ENCODE measurements at regions not wholly inside any gene's neighbourhood (a gene's known extent, or its start where the extent isn't known, plus 50 kb on each side); places are given as distances from the start of the nearest gene placed in this dataset.
"Not testable (repeated sequence)": the region's sequence is repeated elsewhere in the genome, so short reads cannot be mapped to it uniquely, and the experiment has no call there.

- no peak for DNase-seq (ENCODE audit: low spot score)
- Histone ChIP-seq H3K4me2 (ENCODE audit: low read length) (no peak overlapping the region), H3K4me3 (ENCODE audit: low read depth, low read length, poor library complexity, severe bottlenecking) (no peak overlapping the region), H4K20me1 (ENCODE audit: insufficient read depth, low read length) (no peaks in the 10 kb centered on the region), H3K9me2 (ENCODE audit: insufficient read depth, low read length) (no peaks in the 10 kb centered on the region), H3K27ac (ENCODE audit: low read depth, low read length, poor library complexity, severe bottlenecking) (no peak overlapping the region), H3K4me1 (ENCODE audit: insufficient read depth, low read length, poor library complexity, severe bottlenecking) (no peaks in the 10 kb centered on the region), H3K79me2 (ENCODE audit: insufficient read depth, low read depth, low read length) (no peaks in the 10 kb centered on the region), H3K36me3 (ENCODE audit: insufficient read depth, low read length) (no peaks in the 10 kb centered on the region), H2AFZ (ENCODE audit: low read length) (no peak overlapping the region), H3K9me3 (ENCODE audit: low read length) (no peaks in the 10 kb centered on the region)
- POLR2A ChIA-PET, result no interaction called here
- CTCF ChIA-PET (ENCODE audit: unreplicated experiment), result no interaction called here
- intact Hi-C loops (cut with micrococcal nuclease; ENCODE audit: unreplicated experiment), result no loop called here
- BruUV-seq (replicated peaks), result no TSS peak
- TF ChIP-seq CTCF (conservative IDR thresholded peaks at IDR 0.05; ENCODE audit: low read length) (no peak), EZH2phosphoT487 (IDR thresholded peaks at IDR 0.05; ENCODE audit: borderline replicate concordance, low read depth, low read length) (no peak)
These were observed 163.2 kb downstream of the IER5 start for GRCh38 chr1:181251713-181252075.

- DNase-seq (ENCODE audit: low spot score); H3K27ac ChIP-seq (ENCODE audit: low read depth, low read length, poor library complexity, severe bottlenecking); POLR2A ChIA-PET; intact Hi-C loops (cut with micrococcal nuclease; ENCODE audit: unreplicated experiment); H4K20me1 ChIP-seq (ENCODE audit: insufficient read depth, low read length); H3K4me3 ChIP-seq (ENCODE audit: low read depth, low read length, poor library complexity, severe bottlenecking); CTCF ChIA-PET (ENCODE audit: unreplicated experiment); H2AFZ ChIP-seq (ENCODE audit: low read length); H3K9me2 ChIP-seq (ENCODE audit: insufficient read depth, low read length); H3K79me2 ChIP-seq (ENCODE audit: insufficient read depth, low read depth, low read length); BruUV-seq (replicated peaks); H3K9me3 ChIP-seq (ENCODE audit: low read length); H3K4me1 ChIP-seq (ENCODE audit: insufficient read depth, low read length, poor library complexity, severe bottlenecking); H3K36me3 ChIP-seq (ENCODE audit: insufficient read depth, low read length); H3K4me2 ChIP-seq (ENCODE audit: low read length): not testable (repeated sequence)
These were observed 165.1 kb downstream of the IER5 start for GRCh38 chr1:181253601-181254000.

- BruUV-seq (replicated peaks), result no TSS peak
- POLR2A ChIA-PET, result no interaction called here
- no peaks in the 10 kb centered on the region for H3K9me3 ChIP-seq (ENCODE audit: low read length)
These were observed 166.9 kb downstream of the IER5 start for GRCh38 chr1:181255270-181255929.

More at GRCh38 chr1:181255270-181255929, 166.9 kb downstream of the IER5 start:
- Histone ChIP-seq H3K9me2 (ENCODE audit: insufficient read depth, low read length) (no peaks in the 10 kb centered on the region), H3K79me2 (ENCODE audit: insufficient read depth, low read depth, low read length) (no peaks in the 10 kb centered on the region), H2AFZ (ENCODE audit: low read length) (no peak overlapping the region), H3K4me2 (ENCODE audit: low read length) (no peak overlapping the region), H3K4me3 (ENCODE audit: low read depth, low read length, poor library complexity, severe bottlenecking) (no peak overlapping the region), H3K27ac (ENCODE audit: low read depth, low read length, poor library complexity, severe bottlenecking) (no peak overlapping the region), H3K4me1 (ENCODE audit: insufficient read depth, low read length, poor library complexity, severe bottlenecking) (no peaks in the 10 kb centered on the region), H4K20me1 (ENCODE audit: insufficient read depth, low read length) (no peaks in the 10 kb centered on the region), H3K36me3 (ENCODE audit: insufficient read depth, low read length) (no peaks in the 10 kb centered on the region)
- TF ChIP-seq CTCF (conservative IDR thresholded peaks at IDR 0.05; ENCODE audit: low read length), result no peak
- CTCF ChIA-PET (ENCODE audit: unreplicated experiment), result no interaction called here
- DNase-seq (ENCODE audit: low spot score), result no peak
- intact Hi-C loops (cut with micrococcal nuclease; ENCODE audit: unreplicated experiment), result no loop called here
